GM19463 (cell line): ENCODE measurements at regions not wholly inside any gene's neighbourhood (a gene's known extent, or its start where the extent isn't known, plus 50 kb on each side); places are given as distances from the start of the nearest gene placed in this dataset.
"Not testable (repeated sequence)": the region's sequence is repeated elsewhere in the genome, so short reads cannot be mapped to it uniquely, and the experiment has no call there.

ENCODE experiments used
- ATAC-seq: cut with Tn5 transposase; IDR thresholded peaks from one replicate; pipeline ENCODE4 v1.9.1; 2021; ENCODE audit warnings: mild to moderate bottlenecking, moderate library complexity; ENCODE audit not compliant: unreplicated experiment

- not testable (repeated sequence) for ATAC-seq
Observed at GRCh38 chr2:91497129-91498064, 2805.9 kb downstream of the RPIA start.

GRCh38 chr2:91498065-91498449 lies 2806.6 kb downstream of the RPIA start:
- ATAC-seq: not testable (repeated sequence)

- ATAC-seq: not testable (repeated sequence)
Observed at GRCh38 chr2:91498513-91499250, 2807.2 kb downstream of the RPIA start.

GRCh38 chr2:91499431-91500050 lies 2808.1 kb downstream of the RPIA start:
- ATAC-seq: not testable (repeated sequence)

- ATAC-seq: not testable (repeated sequence)
Observed at GRCh38 chr2:91500246-91500977, 2808.9 kb downstream of the RPIA start.

GRCh38 chr2:91500978-91501310 lies 2809.5 kb downstream of the RPIA start:
- not testable (repeated sequence) for ATAC-seq

- ATAC-seq: not testable (repeated sequence)
Observed at GRCh38 chr2:91501481-91502080, 2810.1 kb downstream of the RPIA start.

GRCh38 chr2:91503572-91503958 lies 2812.1 kb downstream of the RPIA start:
- ATAC-seq: not testable (repeated sequence)

- not testable (repeated sequence) for ATAC-seq
Observed at GRCh38 chr2:91503959-91504741, 2812.7 kb downstream of the RPIA start.

- not testable (repeated sequence) for ATAC-seq
Observed at GRCh38 chr2:91508816-91509215, 2817.3 kb downstream of the RPIA start.

GRCh38 chr2:91509276-91509675 lies 2817.8 kb downstream of the RPIA start:
- ATAC-seq: not testable (repeated sequence)

- not testable (repeated sequence) for ATAC-seq
Observed at GRCh38 chr2:91511166-91511565, 2819.7 kb downstream of the RPIA start.

- ATAC-seq: not testable (repeated sequence)
Observed at GRCh38 chr2:91515966-91516365, 2824.5 kb downstream of the RPIA start.

GRCh38 chr2:91516669-91517068 lies 2825.2 kb downstream of the RPIA start:
- ATAC-seq: not testable (repeated sequence)

- not testable (repeated sequence) for ATAC-seq
Observed at GRCh38 chr2:91517846-91518245, 2826.4 kb downstream of the RPIA start.

GRCh38 chr2:91518361-91518981 lies 2827.0 kb downstream of the RPIA start:
- ATAC-seq: not testable (repeated sequence)

GRCh38 chr2:91519359-91519758 lies 2827.9 kb downstream of the RPIA start:
- ATAC-seq: not testable (repeated sequence)

- not testable (repeated sequence) for ATAC-seq
Observed at GRCh38 chr2:91519914-91520313, 2828.4 kb downstream of the RPIA start.

GRCh38 chr2:91520523-91520922 lies 2829.1 kb downstream of the RPIA start:
- not testable (repeated sequence) for ATAC-seq
